22Rv1 (cell line): ENCODE measurements at regions not wholly inside any gene's neighbourhood (a gene's known extent, or its start where the extent isn't known, plus 50 kb on each side); places are given as distances from the start of the nearest gene placed in this dataset.

Experiments
- H3K27ac ChIP-seq: fragments of 450-650 bp; 2 replicates; pipeline ENCODE4 v1.5.1; 2017
- CTCF ChIP-seq: fragments of 450-650 bp; IDR thresholded peaks from 2 replicates; pipeline ENCODE4 v1.5.1; 2017; ENCODE audit warnings: mild to moderate bottlenecking
- ZFX ChIP-seq: fragments of 450-650 bp; IDR thresholded peaks from 2 replicates; pipeline ENCODE4 v1.6.1; 2017; ENCODE audit warnings: antibody characterized with exemption, borderline replicate concordance

GRCh38 chr1:198087831-198088230 is 69.0 kb upstream of the NEK7 start:
- no peak overlapping the region for H3K27ac ChIP-seq
- TF ChIP-seq ZFX (no peak), CTCF (no peak)

GRCh38 chr1:198088360-198089071 is 68.3 kb upstream of the NEK7 start:
- no peak overlapping the region for H3K27ac ChIP-seq
- peak; percentile 80 for TF ChIP-seq CTCF
- no peak for TF ChIP-seq ZFX

GRCh38 chr1:198096390-198096789 is 60.4 kb upstream of the NEK7 start:
- no peak overlapping the region for H3K27ac ChIP-seq

GRCh38 chr1:198099755-198100154 is 57.0 kb upstream of the NEK7 start:
- no peak overlapping the region for H3K27ac ChIP-seq
- TF ChIP-seq CTCF (no peak), ZFX (no peak)

More at GRCh38 chr1:198096390-198096789, 60.4 kb upstream of the NEK7 start:
- TF ChIP-seq CTCF (no peak), ZFX (no peak)

- no peak overlapping the region for H3K27ac ChIP-seq
- TF ChIP-seq ZFX (no peak), CTCF (no peak)
Measured at GRCh38 chr1:198101716-198102453, 54.9 kb upstream of the NEK7 start.

GRCh38 chr1:198102454-198102827 is 54.4 kb upstream of the NEK7 start:
- no peak overlapping the region for H3K27ac ChIP-seq
- TF ChIP-seq CTCF (no peak), ZFX (no peak)

GRCh38 chr1:198105185-198105584 is 51.6 kb upstream of the NEK7 start:
- H3K27ac ChIP-seq: no peak overlapping the region
- no peak for TF ChIP-seq ZFX
- TF ChIP-seq CTCF: no peak
